HEK293 (cell line): ENCODE measurements at regions not wholly inside any gene's neighbourhood (a gene's known extent, or its start where the extent isn't known, plus 50 kb on each side); places are given as distances from the start of the nearest gene placed in this dataset.

Experiments used
- CTCF ChIA-PET: fragments of 350-600 bp; formaldehyde crosslinking; extraction: SDS; loops from one replicate; lab custom pipeline; 2021; ENCODE audit warnings: antibody characterized with exemption; lab: Yijun Ruan, JAX
- POLR2A ChIA-PET: fragments of 300-600 bp; formaldehyde crosslinking; extraction: SDS; loops from one replicate; lab custom pipeline; 2020; ENCODE audit warnings: antibody characterized with exemption, inconsistent platforms; lab: Yijun Ruan, JAX
- H3K27ac ChIP-seq: fragments of 200-500 bp; sonication (Bioruptor generic); 2 replicates; pipeline ENCODE4 v1.5.1; 2014; ENCODE audit warnings: low read depth, low read length, control low read depth, inconsistent platforms; ENCODE audit errors: extremely low read depth
- H3K36me3 ChIP-seq, 2 experiments: fragments of 200-500 bp in 1 of 2; sonication (Bioruptor generic) in 1 of 2; 1 replicate in 1 of 2; 2 replicates in 1 of 2; pipeline ENCODE4 v1.5.1; 2014 to 2017; ENCODE audit warnings: inconsistent platforms in 2 of 2, low read length in 2 of 2; ENCODE audit not compliant: control insufficient read depth in 2 of 2, insufficient read depth in 1 of 2
- H3K4me1 ChIP-seq: fragments of 200-500 bp; sonication (Bioruptor generic); 2 replicates; pipeline ENCODE4 v1.5.1; 2014; ENCODE audit warnings: mild to moderate bottlenecking, low read length, inconsistent platforms; ENCODE audit not compliant: control insufficient read depth, insufficient read depth
- H3K4me3 ChIP-seq: 2 replicates; pipeline ENCODE4 v1.5.1; 2011; ENCODE audit warnings: low read depth, mild to moderate bottlenecking, control low read depth, low read length, moderate library complexity
- H3K9me3 ChIP-seq: fragments of 200-500 bp; sonication (Bioruptor generic); 2 replicates; pipeline ENCODE4 v1.5.1; 2014; ENCODE audit warnings: low read depth, low read length, inconsistent platforms; ENCODE audit not compliant: control insufficient read depth, insufficient read depth
- CTCF ChIP-seq: fragments of 450-650 bp; formaldehyde crosslinking; IDR thresholded peaks from 2 replicates; pipeline ENCODE4 v1.5.1; 2016; ENCODE audit warnings: missing biosample characterization, missing genetic modification characterization
- FEZF1 ChIP-seq: fragments of 450-650 bp; formaldehyde crosslinking; IDR thresholded peaks from 2 replicates; pipeline ENCODE4 v1.5.1; 2016; ENCODE audit warnings: missing biosample characterization, missing genetic modification characterization
- HOXA7 ChIP-seq: sonication (generic); formaldehyde crosslinking; IDR thresholded peaks from 2 replicates; pipeline ENCODE4 v1.8.1; 2022; ENCODE audit warnings: missing genetic modification reagents, borderline replicate concordance
- KLF16 ChIP-seq: fragments of 450-650 bp; formaldehyde crosslinking; IDR thresholded peaks from 2 replicates; pipeline ENCODE4 v1.5.1; 2017; ENCODE audit warnings: missing biosample characterization, missing genetic modification characterization
- MYNN ChIP-seq: fragments of 450-650 bp; formaldehyde crosslinking; IDR thresholded peaks from 2 replicates; pipeline ENCODE4 v1.5.1; 2016; ENCODE audit warnings: missing biosample characterization, missing genetic modification characterization, borderline replicate concordance
- SETDB1 ChIP-seq: IDR thresholded peaks from one replicate; pipeline ENCODE4 v1.6.1; 2017; ENCODE audit warnings: mild to moderate bottlenecking, low read length, moderate library complexity, mixed read lengths; ENCODE audit not compliant: insufficient read length
- SP3 ChIP-seq: fragments of 450-650 bp; formaldehyde crosslinking; IDR thresholded peaks from 2 replicates; pipeline ENCODE4 v1.5.1; 2016; ENCODE audit warnings: missing biosample characterization, missing genetic modification characterization
- TRIM28 ChIP-seq: IDR thresholded peaks from 2 replicates; pipeline ENCODE4 v1.6.1; 2011; ENCODE audit warnings: low read length, control low read depth, borderline replicate concordance
- WT1 ChIP-seq: fragments of 450-650 bp; formaldehyde crosslinking; IDR thresholded peaks from 2 replicates; pipeline ENCODE4 v1.5.1; 2016; ENCODE audit warnings: missing biosample characterization, missing genetic modification characterization
- ZBTB10 ChIP-seq: fragments of 450-650 bp; formaldehyde crosslinking; IDR thresholded peaks from 2 replicates; pipeline ENCODE4 v1.5.1; 2016; ENCODE audit warnings: missing biosample characterization, missing genetic modification characterization
- ZFHX2 ChIP-seq: fragments of 450-650 bp; formaldehyde crosslinking; conservative IDR thresholded peaks from 2 replicates; pipeline ENCODE4 v1.5.1; 2016; ENCODE audit warnings: missing biosample characterization, missing genetic modification characterization
- ZNF174 ChIP-seq: fragments of 450-650 bp; formaldehyde crosslinking; IDR thresholded peaks from 2 replicates; pipeline ENCODE4 v1.5.0; 2017; ENCODE audit warnings: missing biosample characterization, mild to moderate bottlenecking, missing genetic modification characterization
- ZNF18 ChIP-seq: fragments of 450-650 bp; formaldehyde crosslinking; IDR thresholded peaks from 2 replicates; pipeline ENCODE4 v1.5.1; 2016; ENCODE audit warnings: missing biosample characterization, missing genetic modification characterization
- ZNF248 ChIP-seq: fragments of 450-650 bp; formaldehyde crosslinking; IDR thresholded peaks from 2 replicates; pipeline ENCODE4 v1.5.1; 2017; ENCODE audit warnings: missing biosample characterization, missing genetic modification characterization
- ZNF423 ChIP-seq: fragments of 450-650 bp; formaldehyde crosslinking; IDR thresholded peaks from 2 replicates; pipeline ENCODE4 v1.5.1; 2016; ENCODE audit warnings: missing biosample characterization, missing genetic modification characterization
- ZNF426 ChIP-seq: fragments of 450-650 bp; formaldehyde crosslinking; IDR thresholded peaks from 2 replicates; pipeline ENCODE4 v1.5.1; 2017; ENCODE audit warnings: missing biosample characterization, missing genetic modification characterization, mild to moderate bottlenecking, inconsistent platforms, moderate library complexity
- ZNF433 ChIP-seq: fragments of 450-650 bp; formaldehyde crosslinking; IDR thresholded peaks from 2 replicates; pipeline ENCODE4 v1.5.1; 2016; ENCODE audit warnings: missing biosample characterization, missing genetic modification characterization, low read depth
- ZNF558 ChIP-seq: fragments of 450-650 bp; formaldehyde crosslinking; IDR thresholded peaks from 2 replicates; pipeline ENCODE4 v1.5.1; 2016; ENCODE audit warnings: missing biosample characterization, missing genetic modification characterization
- ZNF600 ChIP-seq: fragments of 450-650 bp; formaldehyde crosslinking; IDR thresholded peaks from 2 replicates; pipeline ENCODE4 v1.5.1; 2016; ENCODE audit warnings: missing biosample characterization, missing genetic modification characterization
- ZNF623 ChIP-seq: fragments of 450-650 bp; formaldehyde crosslinking; IDR thresholded peaks from 2 replicates; pipeline ENCODE4 v1.5.1; 2016; ENCODE audit warnings: missing biosample characterization, missing genetic modification characterization
- ZNF677 ChIP-seq: fragments of 450-650 bp; IDR thresholded peaks from 2 replicates; pipeline ENCODE4 v1.5.0; 2018; ENCODE audit warnings: missing biosample characterization, mild to moderate bottlenecking, missing genetic modification characterization, moderate library complexity
- ZNF776 ChIP-seq: fragments of 450-650 bp; formaldehyde crosslinking; IDR thresholded peaks from 2 replicates; pipeline ENCODE4 v1.5.0; 2017; ENCODE audit warnings: missing biosample characterization, missing genetic modification characterization, borderline replicate concordance

- Histone ChIP-seq H3K4me3 (no peak overlapping the region), H3K4me1 (no peaks in the 10 kb centered on the region), H3K9me3 (no peaks in the 10 kb centered on the region), H3K36me3 (no peaks in the 10 kb centered on the region), H3K27ac (no peak overlapping the region)
- TF ChIP-seq ZNF600: no peak
- TF ChIP-seq ZNF433 (tag by site-specific recombination): no peak
- TF ChIP-seq ZNF677 (tag by site-specific recombination): no peak
- TF ChIP-seq ZNF18 (tag by site-specific recombination): no peak
- no peak for TF ChIP-seq HOXA7 (CRISPR knock-in tag)
- TF ChIP-seq SETDB1: no peak
- TF ChIP-seq ZBTB10: no peak
- no peak for TF ChIP-seq WT1 (tag by site-specific recombination)
- no peak for TF ChIP-seq ZNF248
- no peak for TF ChIP-seq ZNF423 (tag by site-specific recombination)
- no peak for TF ChIP-seq ZNF174 (tag by site-specific recombination)
- TF ChIP-seq FEZF1 (tag by site-specific recombination): no peak
- TF ChIP-seq ZNF426 (tag by site-specific recombination): no peak
- CTCF ChIA-PET: interaction anchor here (0.7 kb wide), 1 partner anchor 9 kb away, joined by 7 read pairs; no protein-coding TSS in a partner anchor
- POLR2A ChIA-PET: no interaction called here
These were observed 436.9 kb downstream of the HTR1B start for GRCh38 chr6:77026341-77026740.

GRCh38 chr6:77025736-77026223 lies 437.5 kb downstream of the HTR1B start:
- no peaks in the 10 kb centered on the region for H3K9me3 ChIP-seq
- H3K4me3 ChIP-seq: no peak overlapping the region
- no peaks in the 10 kb centered on the region for H3K36me3 ChIP-seq
- no peak overlapping the region for H3K27ac ChIP-seq
- ChIA-PET POLR2A (no interaction called here), CTCF (no interaction called here)
- TF ChIP-seq KLF16 (no peak), ZNF623 (tag by site-specific recombination) (no peak), ZNF776 (tag by site-specific recombination) (no peak), TRIM28 (no peak), SP3 (no peak), MYNN (no peak), ZFHX2 (tag by site-specific recombination) (no peak), CTCF (tag by site-specific recombination) (no peak), ZNF558 (no peak)
- H3K4me1 ChIP-seq: no peaks in the 10 kb centered on the region
